ENCODE measurements at regions not wholly inside any gene's neighbourhood (a gene's known extent, or its start where the extent isn't known, plus 50 kb on each side); places are given as distances from the start of the nearest gene placed in this dataset.

- DNase-seq (ENCODE audit: low spot score), result no peak
Observed at GRCh38 chr1:2887941-2888855, 86.7 kb upstream of the TTC34 start.

DNA sequence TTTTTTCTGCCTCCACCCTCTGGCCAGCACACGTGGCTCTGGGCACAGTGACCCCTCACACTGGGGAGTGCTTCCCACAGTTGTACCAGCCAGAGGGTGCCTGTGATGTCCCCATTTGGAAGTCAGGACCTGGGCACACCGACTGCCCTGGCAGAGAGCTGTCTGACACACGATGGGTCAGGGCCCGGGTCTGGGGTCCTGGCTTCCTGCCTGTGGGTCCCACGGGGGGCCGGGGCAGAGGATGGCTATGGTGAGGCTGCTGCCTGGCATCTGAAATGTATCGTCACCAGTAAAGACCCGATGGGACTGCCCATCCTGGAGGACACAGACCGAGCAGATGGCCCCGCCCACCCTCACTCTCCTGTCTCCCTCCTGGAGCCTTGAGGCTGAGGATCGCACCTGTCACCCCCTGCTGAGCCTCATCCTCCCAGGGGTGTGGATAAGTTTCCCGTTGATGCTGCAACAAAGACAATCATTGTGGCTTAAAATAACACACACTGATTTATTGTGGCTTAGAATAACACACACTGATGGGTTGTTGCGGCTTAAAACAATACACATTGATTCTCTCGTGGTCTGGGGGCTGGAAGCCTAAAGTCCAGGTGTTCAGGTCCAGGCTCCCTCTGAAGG lies 88.8 kb upstream of the TTC34 start:
- DNase-seq (ENCODE audit: low spot score), result no peak

DNA sequence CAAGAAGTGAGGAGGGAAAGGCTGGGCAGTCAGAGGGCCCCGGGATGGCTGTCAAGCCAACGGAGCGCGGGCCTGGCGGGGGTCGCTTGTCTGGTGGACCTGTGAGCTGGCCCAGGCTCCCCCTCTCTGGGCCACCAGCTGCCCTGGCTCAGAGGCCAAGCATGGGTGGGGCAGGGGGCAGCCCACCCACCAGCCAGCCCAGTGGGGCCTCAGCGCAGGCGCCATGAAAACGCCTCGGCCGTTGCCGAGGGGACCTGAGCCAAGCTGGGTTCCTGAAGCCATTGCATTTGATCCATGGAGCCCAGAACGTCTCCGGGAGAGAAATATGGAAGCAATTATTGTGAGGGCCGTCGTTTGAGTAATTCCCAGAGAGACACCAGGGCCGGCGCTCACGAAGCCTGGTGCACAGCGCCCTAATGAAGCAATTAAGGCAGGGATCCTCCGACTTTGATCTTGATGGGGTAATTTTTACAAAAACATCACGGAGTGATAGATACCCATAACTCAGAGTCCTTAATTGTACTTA lies 90.5 kb upstream of the TTC34 start:
- no peak for DNase-seq (ENCODE audit: low spot score)

DNA sequence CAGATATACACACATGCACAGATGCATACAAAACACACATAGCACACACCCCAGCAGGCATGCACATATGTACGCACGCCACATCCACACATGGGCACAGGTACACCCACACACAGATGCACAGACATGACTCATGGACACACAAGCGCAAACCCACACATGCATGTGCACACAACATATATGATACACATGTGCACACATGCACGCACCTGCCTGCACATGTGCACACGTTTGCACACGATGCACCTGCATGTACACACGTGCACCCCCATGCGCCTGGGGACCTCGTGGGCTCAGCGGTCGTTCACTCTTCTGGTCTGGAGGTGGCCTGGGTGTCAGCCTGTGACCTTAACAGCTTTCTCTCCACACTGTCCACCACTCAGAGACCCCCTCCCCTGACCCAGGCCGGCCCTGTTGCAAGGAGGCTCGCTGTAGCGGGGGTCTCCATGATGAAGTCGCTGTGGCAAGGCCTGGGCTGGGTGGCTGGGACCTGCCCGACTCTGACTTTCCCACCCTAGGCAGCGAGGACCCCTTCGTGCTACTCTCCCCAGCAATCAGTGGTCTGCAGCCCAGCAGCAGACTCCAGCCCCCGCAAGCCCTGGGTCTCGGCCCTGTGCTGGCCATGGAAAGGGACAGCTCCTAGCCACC lies 92.1 kb upstream of the TTC34 start:
- no peak for DNase-seq (ENCODE audit: low spot score)

DNA sequence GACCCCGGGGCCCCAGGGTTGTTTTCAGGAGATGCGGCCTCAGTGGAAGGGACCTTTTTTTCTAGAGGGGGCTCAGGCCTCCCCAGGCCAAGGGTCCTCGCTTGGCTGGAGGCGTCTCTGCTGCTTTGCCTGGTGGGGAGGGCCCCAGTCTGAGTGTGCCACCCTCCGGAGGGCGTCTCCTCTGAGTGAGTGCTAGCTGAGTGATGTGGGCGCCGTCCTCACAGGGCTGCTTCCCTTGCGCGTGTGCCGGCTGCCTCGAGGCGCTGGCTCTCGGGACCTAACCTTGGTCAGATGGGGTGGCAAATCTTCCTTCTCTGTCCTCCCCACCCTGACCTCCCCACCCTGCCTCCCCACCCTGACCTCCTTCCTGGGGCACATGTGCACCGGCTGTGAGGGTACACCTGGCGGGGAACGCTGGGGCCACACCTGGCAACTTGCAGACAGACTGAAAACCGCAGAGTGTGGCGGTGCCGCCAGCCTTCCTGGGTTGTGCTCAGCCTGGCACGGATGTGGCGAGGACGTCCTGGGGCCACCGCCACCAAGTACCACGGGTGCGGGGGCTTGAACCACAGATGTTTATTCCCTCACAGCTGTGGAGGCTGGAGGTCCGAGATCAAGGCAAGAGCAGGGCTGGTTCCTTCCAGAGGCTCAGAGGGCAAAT lies 93.0 kb upstream of the TTC34 start:
- DNase-seq (ENCODE audit: low spot score), result no peak

DNA sequence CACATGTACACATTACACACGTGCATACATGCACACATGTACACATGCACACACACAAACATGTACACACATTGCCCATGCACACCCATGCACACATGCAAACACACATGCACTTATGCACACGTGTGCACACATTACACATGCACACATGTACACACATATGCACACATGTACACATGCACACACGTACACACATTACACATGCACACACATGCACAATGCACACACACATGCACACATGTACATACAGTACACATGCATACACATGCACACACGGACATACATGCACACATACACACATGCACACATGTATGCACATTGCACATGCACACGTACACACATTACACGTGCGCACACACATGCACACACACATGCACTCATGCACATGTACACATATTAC lies 95.3 kb upstream of the TTC34 start:
- no peak for DNase-seq (ENCODE audit: low spot score)

DNA sequence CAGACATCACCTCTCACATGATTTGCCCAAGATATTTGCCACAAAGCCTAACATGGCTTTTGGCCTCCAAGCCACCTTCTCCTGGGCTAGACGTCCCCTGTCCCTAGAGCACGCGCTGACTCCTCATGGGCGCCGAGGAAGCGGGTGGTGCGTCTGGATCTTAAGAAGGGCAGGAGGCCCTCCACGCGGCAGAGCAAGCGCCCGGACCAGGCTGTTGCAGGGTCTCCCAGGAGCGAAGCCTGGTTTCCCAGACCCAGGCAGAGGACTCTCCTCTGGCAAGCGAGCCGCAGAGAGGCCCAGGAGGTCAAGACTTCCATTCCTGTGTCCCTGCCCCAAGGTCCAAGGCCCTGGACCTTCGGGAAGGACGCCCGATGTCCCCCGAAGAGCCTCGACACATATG lies 101.7 kb upstream of the TTC34 start:
- no peak for DNase-seq (ENCODE audit: low spot score)

GRCh38 chr1:2904191-2904590 lies 102.7 kb upstream of the TTC34 start:
- DNase-seq (ENCODE audit: low spot score), result no peak

DNA sequence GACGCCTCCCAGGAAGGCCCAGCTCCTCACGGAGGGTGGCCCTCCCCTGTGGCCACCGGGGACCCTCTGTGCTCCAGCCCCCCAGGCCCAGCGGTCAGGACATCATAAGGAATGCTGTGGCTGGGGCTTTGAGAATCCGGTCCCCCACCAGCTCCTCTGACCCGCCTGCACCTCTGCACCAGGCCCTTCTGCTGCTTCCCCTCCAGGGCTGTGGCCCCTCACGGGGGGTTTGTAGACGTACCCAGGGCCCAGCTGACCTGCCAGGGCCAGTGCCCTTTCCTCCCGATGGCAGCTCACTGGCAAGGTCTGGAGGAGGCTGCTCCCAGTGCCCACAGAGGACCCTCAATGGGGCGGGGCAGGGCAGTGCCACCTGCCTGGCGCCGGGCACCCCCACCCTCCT lies 103.9 kb upstream of the TTC34 start:
- DNase-seq (ENCODE audit: low spot score), result no peak

DNA sequence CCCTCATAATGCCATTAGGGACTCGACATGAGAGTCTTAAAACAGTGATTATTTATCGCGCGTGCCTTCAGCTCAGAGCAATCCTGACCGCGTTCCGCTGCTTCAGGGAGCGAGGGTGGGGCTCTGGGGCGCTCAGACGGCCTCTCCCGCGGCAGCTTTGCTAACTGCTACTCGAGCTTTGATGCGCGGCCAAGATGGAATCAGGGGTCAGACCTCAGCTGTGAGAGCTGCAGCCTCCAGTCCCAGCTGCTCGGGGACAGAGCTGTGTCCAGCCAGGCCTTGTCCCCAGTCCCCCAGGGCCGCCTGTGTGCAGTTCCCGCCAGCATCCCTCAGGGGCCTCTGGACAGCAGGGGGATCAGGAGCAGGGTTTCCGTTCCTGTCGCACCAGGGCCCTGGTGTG lies 104.6 kb upstream of the TTC34 start:
- DNase-seq (ENCODE audit: low spot score), result peak; percentile 70

DNA sequence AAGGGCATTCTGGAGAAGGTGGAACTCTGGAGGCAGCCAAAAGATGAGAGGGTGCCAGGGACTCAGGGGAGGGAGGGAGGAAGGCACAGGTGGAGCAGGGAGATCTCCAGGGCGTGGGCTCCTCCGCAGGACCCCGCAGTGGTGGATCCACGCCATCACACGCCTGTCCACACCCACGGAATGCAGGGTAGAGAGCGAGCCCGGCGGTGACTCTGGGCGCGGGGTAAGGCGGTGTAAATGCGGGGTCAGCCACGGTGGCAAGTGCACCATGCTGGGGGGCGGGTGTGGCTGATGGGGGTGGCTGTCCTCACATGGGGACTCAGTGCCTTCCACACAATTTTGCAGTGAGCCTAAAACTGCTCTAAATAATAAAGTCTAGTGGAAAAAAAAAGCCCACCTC lies 105.1 kb upstream of the TTC34 start:
- no peak for DNase-seq (ENCODE audit: low spot score)

- no peak for DNase-seq (ENCODE audit: low spot score)
Observed at GRCh38 chr1:2907051-2907450, 105.6 kb upstream of the TTC34 start.

GRCh38 chr1:2908081-2908480 lies 106.6 kb upstream of the TTC34 start:
- DNase-seq (ENCODE audit: low spot score), result no peak

DNA sequence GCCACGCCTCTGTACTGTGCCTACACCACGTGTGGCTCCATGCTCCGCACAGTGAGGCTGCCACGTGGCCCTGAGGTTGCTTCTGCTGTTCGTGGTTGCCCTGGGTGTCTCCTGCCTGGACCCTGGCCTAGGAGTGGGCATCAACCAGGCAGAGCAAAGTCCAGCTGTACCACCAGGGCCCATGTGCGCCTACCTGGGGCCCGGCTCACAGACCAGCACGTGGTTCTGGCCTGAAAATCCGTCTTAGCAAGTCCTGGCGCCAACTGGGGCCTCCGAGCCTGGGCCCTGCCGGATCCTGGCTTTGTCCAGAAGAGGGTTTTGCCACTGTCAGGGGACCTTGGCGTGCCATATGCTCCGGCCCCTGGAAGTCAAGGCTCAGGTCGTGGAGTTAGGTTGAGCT lies 107.1 kb upstream of the TTC34 start:
- no peak for DNase-seq (ENCODE audit: low spot score)

- no peak for DNase-seq (ENCODE audit: low spot score)
Observed at GRCh38 chr1:2909797-2910196, 108.3 kb upstream of the TTC34 start.

DNA sequence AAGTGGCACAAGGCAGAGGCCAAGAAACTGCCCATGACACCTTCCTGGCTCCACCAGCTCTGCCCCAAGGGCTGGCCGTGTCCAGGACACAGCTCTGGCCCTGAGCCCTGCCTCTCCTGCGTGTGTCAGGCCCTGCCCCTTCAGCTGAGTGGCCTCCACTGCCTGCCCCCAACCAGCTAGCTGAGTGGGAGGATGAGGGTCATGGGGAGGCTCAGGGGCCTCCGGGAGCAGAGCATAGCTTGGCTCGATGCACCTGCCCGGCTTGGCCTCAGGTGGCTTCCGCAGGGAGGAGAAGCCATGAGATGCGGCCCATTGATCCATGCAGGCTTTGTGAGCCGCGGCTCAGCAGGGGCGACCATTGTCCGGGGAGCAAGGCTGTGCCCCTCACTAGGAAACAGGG lies 108.7 kb upstream of the TTC34 start:
- no peak for DNase-seq (ENCODE audit: low spot score)

DNA sequence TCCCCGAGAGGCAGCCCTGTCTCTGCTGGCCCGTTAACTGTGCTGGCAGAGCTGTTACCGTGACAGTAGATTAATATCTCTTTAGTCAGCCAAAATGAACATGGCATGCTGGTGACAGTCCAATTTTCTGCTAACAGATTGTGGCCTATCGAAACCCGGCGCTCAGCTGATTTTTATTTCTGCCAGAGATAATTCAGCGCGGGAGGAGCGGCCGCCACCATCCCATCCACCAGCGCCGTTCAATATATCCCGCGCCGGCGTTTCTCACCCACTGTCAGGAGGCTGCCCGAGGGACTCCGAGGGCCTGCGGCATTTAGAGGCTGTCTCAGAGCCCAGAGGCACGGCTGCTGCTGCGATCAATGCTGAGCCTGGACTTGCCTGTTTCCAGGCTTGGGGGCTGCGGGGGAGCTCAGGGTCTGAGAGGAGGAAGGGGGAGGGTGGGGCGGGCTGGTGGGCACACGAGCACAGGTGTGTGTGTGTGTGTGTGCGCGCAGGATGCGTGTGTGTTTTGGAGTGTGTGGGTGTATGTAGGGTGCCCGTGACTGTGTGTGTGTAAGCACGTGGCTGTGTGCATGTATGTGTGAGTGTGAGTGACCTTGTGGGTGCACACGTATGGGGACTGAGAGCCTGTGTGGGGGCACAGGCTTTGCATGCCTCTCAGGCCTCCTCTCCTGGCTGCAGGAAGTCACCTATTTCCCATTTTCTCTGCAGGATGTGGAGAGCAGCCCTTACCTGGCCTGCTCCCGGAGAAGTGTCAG lies 109.7 kb upstream of the ACTRT2 start:
- no peak for DNase-seq (ENCODE audit: low spot score)

- DNase-seq (ENCODE audit: low spot score), result no peak
Observed at GRCh38 chr1:2912424-2913061, 108.7 kb upstream of the ACTRT2 start.

DNA sequence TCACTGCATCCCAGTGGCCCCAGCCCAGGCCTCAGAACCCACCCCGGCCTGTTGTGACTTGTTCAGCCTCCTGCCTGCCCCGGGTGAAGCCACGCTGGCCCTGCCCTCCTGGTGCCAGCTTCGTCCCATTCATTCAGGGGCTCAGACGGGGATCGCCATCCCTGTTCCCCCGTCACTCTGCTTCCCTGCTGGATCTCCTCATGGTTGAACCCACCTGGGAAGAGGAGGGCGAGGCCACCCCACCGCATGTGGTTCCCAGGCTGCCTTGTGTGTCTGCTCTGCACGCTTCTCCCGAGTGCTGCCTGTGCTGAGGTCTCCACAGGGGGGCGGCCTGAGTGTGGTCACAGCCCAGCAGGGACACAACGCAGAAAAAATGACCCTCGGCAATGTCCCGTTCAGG lies 108.2 kb upstream of the ACTRT2 start:
- DNase-seq (ENCODE audit: low spot score), result no peak

GRCh38 chr1:2914702-2915101 lies 106.6 kb upstream of the ACTRT2 start:
- DNase-seq (ENCODE audit: low spot score), result peak; percentile 18

DNA sequence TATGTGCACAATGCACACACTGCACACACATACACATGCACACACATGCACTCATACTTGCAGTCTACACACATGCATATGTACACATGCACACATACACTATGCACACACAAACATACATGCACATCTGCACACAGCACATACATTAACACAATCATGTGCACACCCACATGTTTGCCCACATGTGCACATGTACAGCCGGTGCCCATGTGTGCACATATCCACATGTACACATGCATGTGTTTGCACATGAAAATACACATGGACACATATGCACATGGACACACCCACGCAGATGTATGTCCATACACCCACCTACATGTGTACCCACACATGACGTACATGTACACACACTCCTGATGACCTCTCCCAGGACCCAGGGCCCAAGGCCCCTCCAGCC lies 105.1 kb upstream of the ACTRT2 start:
- DNase-seq (ENCODE audit: low spot score), result no peak

Measured in umbilical cord (tissue), 1 donor.